NCI-H128 (cell line): ENCODE measurements at regions not wholly inside any gene's neighbourhood (a gene's known extent, or its start where the extent isn't known, plus 50 kb on each side); places are given as distances from the start of the nearest gene placed in this dataset.

Experiments
- DNase-seq: peaks from one replicate; lab custom pipeline; 2025; ENCODE audit not compliant: unreplicated experiment; lab: John Stamatoyannopoulos, UW

DNA sequence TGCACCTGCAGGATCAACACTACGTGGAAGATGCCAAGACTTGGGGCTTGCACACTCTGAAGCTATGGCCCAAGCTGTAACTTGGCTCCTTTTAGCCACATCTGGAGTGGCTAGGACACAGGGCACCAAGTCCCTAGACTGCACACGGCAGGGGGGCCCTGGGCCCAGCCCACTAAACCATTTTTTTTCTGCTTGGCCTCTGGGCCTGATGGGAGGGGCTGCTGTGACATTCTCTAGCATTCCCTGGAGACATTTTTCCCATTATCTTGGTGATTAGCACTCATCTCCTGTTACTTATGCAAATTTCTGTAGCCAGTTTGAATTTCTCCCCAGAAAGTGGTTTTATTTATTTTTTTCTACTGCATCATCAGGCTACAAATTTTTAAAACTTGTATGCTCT, 1080.7 kb downstream of the LRFN5 start:
- no peak for DNase-seq

GRCh38 chr14:42683707-42684106, 1077.0 kb downstream of the LRFN5 start:
- no peak for DNase-seq

DNA sequence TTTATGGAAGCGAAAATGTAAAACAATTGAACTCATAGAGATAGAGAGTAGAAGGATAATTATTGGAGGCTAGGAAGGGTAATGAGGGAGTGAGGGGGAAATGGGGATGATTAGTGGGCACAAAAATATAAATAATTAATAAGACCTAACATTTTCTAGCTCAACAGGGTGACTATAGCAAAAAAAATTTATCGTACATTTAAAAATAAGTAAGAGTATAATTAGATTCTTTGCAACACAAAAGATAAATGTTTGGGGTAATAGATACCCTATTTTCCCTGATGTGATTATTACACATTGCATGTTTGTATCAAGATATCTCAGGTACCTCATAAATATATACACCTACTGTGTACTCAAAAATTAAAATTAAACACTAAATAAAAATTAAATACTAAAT, 1070.0 kb downstream of the LRFN5 start:
- DNase-seq: no peak

- no peak for DNase-seq
Measured at GRCh38 chr14:42673963-42674362, 1067.3 kb downstream of the LRFN5 start.

- DNase-seq: no peak
Measured at GRCh38 chr14:42671636-42672035, 1065.0 kb downstream of the LRFN5 start.

DNA sequence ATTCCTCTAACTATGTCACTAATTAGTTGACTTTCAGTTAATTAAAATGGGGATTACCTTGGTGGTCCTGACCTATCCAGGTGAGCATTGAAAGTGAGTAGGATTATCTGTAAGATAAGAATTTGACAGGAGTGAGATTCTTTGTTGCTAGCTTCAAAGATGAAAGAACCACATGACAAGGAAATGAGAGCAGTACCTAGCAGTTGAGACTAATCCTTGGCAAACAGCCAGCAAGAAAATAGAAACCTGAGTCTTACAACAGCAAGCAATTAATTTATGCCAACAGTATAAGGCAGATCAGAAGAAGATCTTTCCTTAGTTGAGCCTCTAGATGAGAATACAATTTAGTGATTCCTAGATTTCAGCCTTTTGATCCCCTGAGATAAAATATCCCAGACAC, 1058.4 kb downstream of the LRFN5 start:
- DNase-seq: no peak

DNA sequence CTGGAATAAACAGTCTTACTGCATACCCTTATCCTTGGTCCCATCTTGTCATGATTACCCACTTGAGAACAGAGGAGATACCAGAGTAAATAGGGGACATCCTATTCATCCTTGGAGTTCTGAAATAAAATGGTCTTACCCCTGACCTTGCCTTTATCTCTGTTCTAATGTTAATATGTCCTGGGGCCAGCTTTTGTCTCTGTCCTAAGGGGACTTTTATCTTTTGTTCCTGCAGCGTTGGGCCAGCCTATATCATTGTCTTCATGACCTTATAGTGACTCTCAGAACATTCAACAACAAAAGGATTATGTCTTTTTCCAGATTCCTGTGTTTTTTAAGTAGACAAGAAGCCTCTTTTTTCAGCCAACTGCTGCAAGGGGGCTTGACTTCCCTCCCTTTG, 1057.5 kb downstream of the LRFN5 start:
- DNase-seq: no peak

GRCh38 chr14:42654707-42655106, 1048.0 kb downstream of the LRFN5 start:
- no peak for DNase-seq

DNA sequence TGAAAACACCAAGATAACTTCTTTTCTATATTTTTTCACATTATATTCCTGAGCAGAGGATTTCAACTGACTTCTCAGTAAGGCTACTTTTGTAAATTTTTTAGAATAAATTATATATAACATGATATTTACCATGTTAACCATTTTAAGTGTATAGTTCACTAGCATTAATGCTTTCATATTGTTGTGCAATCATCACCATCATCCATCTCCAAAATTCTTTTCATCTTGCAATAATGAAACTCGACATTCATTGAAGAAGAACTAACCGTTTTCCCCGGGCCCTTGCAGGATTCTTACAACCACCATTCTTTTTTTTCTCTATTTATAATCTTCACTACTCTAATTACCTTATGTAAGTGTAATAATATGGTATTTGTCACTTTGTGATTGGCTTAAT, 1036.1 kb downstream of the LRFN5 start:
- DNase-seq: no peak

GRCh38 chr14:42633504-42634095, 1026.9 kb downstream of the LRFN5 start:
- no peak for DNase-seq

DNA sequence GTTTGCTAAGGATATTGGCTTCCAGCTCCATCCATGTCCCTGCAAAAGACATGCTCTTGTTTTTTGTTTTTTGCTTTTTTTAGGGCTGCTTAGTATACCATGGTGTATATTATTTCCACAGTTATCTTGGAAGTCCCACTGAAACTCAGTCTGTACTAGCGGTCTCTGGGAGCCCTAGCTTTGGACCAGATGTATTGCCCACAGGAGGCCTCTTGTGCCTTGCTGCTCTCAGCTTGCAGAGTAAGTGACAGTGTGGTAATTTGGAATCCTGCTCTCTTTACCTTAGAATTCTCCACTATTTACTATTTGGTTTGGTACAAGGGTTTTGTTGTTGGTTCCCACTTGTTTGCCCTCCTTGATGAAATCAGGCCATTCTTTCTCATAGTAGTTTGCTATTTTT, 1022.9 kb downstream of the LRFN5 start:
- no peak for DNase-seq

GRCh38 chr14:42628602-42629001, 1021.9 kb downstream of the LRFN5 start:
- no peak for DNase-seq

DNA sequence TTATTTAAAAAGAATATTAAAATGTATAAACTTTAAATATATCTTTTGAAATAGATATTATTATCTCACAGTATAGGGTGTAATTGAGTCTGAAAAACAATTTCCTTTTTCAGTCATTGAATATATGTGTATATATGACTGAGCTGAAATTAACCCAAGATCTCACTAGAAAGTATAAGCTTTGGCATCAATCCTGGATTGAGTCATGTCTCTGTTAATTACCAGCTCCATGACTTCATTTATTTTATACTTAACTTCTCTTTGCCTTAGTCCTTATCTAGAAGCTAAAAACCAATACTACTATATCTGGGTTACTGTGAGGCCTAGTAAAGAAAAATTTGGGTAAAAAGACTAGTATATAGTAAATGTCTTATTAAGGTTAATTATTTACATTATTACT, 1020.3 kb downstream of the LRFN5 start:
- DNase-seq: no peak

DNA sequence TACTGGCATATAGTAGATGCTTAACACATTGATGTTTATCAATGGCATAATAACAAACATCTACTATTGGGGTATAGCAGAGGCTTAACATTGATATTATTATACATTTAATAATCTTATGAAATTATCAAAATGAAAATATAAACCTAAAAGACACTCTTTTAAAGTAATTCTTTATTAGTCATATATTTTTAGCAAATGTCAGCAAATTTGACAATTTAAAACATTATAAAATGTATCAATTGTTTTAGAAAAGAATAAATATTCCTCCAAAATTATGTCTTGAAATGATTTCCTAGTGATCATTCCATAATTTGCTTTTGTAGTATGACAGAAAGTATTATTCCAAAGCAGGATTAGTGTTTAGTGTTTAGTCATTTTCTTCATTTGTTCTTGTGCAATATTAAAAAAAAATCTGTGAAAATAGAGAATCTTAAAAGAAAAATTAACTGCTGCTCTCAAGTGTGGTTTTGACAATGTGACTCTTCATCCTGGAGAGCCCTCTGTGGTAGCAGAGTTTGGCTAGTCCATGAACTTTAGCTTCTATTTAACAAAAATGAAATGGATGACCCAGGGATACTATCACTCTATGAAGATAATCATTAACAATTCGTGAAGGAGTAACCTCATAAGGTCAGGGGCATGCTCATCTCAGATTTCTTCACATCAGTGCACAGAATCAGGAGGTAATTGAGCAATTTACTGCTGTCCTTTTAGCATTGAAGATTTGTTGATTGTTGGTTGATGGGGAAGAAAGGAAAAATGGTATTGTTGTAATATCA, 1018.5 kb downstream of the LRFN5 start:
- no peak for DNase-seq

DNA sequence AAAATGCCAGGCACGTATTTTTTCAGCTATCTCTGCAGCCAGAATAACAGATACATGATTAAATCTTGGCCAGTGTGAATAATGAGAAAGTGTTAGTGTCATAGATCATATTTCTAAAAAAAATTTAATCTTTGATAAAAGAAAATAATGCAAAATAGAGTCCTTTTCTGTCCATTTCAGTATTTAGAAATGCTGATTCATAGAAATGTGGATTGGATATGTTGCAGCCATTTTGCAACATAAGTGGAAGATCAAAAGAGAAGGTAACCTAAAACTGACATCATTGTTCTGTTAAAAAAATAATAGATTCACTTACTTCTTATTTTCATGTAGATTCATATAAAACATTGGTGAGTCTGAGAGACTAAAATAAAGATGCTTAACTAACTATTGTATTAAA, 1010.3 kb downstream of the LRFN5 start:
- DNase-seq: no peak

DNA sequence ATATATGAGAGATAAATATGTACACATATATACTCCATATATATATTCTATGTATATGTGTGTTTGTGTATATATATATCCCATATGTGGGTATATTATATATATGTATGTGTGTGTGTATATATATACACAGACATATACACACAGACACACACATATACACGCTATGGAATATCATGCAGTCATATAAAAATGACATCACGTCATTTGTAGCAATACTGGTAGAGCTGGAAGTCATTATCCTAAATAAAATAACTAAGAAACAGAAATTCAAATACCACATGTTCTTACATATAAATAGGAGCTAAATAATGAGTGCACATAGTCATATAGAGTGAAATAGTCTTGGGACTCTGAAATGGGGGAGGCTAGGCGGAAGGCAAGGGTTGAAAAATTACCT, 1000.2 kb downstream of the LRFN5 start:
- no peak for DNase-seq

DNA sequence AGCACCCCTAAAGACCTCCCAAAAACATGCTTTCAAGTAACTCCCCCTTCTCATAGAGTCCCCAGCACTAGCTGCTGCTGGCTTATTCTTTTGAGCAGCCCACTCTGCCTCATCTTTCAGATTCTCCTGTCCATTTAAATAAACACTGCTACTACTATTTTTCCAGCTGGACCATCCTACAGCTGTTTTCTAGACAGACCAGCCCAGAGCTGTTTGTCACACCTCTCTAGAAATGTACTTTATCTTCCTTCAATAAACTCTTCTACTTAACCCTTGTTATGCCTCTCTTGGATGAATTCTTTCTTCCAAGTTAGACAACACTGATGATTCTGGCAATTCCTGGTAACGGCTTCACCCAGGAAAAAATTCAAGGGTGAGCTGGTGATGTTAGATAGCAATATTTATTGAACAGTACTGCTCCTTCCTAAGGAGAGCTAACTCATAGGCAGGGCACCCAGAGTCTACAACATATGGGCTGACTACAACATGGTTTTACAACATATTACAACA, 995.7 kb downstream of the LRFN5 start:
- DNase-seq: no peak

GRCh38 chr14:42572032-42572431, 965.4 kb downstream of the LRFN5 start:
- DNase-seq: no peak

DNA sequence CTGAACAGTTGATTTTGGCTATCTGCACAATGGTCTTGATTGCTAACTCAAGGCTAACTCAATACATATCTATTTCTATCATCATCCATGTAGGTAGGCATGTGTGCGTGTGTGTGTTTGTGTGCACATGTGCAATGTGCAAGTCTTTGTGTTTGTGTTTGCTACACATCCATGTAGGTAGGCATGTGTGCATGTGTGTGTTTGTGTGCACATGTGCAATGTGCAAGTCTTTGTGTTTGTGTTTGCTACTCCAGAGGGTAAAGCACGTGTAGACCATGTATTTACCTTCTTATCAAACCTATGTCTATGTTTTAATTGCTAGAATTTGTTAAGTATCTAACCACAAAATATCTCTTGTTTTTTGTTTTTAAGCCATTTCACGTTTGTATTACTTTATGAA, 962.6 kb downstream of the LRFN5 start:
- DNase-seq: no peak

- DNase-seq: no peak
Measured at GRCh38 chr14:42565556-42565955, 958.9 kb downstream of the LRFN5 start.

DNA sequence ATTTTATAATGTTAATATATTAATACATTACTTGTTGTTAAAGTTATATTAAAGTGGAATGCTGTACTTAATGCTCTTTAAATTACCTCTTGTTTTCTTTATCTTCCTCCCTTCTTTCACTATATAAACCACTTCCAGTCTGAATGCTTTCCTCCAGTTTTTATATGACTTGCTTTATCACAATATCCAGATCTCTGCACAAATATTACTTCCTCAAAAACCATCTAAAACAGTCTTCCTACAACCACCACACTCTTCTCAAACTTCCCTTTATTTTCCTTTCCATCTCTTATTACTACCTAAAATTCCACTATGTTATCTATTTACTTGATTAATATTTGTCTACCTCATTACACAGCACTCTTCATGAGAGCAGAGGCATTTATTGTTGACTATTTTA, 956.6 kb downstream of the LRFN5 start:
- no peak for DNase-seq

DNA sequence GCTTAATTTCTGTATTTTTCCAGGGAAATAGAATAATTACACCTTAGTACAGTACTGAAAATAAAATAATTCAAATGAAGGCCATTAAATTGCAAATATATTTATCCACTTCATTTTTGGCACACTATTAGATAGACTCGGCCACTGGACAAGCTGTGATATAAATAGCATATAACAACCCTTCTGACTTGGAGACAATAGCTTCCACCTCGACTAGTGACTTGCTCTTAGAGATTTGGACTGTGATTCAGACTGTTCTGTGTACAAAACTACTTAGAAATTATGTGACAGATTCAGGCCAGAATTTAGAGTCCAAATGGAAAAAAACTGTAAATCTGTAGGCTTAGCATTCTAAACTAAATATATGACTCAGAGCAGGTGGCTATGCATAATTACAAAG, 949.9 kb downstream of the LRFN5 start:
- no peak for DNase-seq

DNA sequence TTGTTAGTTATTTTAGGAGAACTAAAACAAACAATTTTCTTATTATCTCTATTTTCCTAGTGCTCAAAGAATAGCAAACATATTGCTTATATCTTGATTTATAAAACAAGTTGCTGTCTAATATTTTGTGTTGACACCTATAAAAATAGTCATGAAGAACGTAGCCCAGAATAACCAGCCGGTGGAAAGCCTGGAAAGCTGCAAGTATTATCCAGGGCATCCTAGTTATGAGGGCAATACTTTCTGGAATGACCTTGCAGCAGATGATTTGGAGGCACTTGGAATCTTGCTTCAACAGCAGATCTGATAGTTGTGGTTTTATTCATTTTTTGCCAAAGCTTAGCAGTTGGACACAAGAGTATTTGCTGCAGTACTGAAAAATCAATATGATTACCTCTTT, 948.7 kb downstream of the LRFN5 start:
- DNase-seq: no peak
